NOMO-1 (cell line): ENCODE measurements at regions not wholly inside any gene's neighbourhood (a gene's known extent, or its start where the extent isn't known, plus 50 kb on each side); places are given as distances from the start of the nearest gene placed in this dataset.

Source experiments
- DNase-seq, 2 experiments: peaks; one replicate each; lab custom pipeline; 2025; ENCODE audit not compliant: unreplicated experiment in 2 of 2; lab: John Stamatoyannopoulos, UW

DNA sequence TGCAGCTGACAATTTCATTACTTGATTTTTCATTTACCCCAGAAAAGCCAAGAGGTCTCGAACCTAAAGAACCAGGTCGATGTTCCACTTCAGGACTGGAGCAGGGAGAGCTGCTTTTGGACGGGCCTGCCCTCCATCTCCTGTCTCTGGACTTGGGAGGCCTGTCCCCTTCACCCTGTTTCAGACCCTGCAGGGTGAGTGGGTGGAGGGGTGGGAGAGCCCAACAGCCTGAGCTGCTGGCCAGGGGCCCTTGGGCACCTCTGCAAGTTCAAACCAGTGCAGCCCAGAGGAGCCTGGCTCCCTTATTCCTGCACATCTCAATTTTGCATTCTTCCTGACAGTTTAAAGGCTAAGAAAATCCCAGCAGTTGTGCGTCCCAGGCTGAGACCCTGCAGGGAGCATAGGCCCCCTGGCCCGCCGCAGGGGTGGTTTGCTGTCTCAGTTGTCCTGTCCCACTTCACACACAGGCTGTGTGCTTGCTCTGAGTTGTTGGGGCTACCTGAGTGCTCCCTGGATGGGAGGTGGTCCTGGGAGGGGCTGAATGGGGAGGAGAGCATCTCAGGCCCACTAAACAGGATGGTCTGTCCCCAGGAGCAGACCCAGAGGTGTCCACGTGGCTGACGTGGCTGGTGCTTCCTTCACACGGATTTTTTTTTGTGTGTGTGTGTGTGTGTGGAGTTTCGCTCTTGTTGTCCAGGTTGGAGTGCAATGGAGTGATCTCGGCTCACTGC is 443.7 kb downstream of the PTPRU start:
- no peak for DNase-seq

- DNase-seq = no peak
These were observed 443.0 kb downstream of the PTPRU start for GRCh38 chr1:29679316-29679715.

GRCh38 chr1:29677028-29678024 is 441.0 kb downstream of the PTPRU start:
- no peak for DNase-seq

DNA sequence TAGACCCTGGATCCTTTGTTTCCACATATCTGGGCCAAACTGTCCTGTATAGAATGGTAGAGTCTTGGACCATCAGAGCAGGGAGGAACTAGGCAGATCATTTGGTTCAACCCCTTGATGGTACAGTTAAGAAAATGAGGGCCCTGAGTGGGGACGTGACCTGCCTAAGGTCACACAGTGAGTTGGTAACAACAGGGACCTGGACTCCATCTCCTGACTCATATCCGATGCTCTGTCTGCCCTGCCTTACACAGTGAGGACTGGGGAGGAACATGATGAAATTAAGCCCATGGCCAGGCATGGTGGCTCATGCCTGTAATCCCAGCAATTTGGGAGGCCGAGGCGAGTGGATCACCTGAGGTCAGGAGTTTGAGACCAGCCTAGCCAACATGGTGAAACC is 440.2 kb downstream of the PTPRU start:
- DNase-seq = no peak

- no peak for DNase-seq
These were observed 439.4 kb downstream of the PTPRU start for GRCh38 chr1:29675481-29676263.

GRCh38 chr1:29674627-29675326 is 438.5 kb downstream of the PTPRU start:
- no peak for DNase-seq

DNA sequence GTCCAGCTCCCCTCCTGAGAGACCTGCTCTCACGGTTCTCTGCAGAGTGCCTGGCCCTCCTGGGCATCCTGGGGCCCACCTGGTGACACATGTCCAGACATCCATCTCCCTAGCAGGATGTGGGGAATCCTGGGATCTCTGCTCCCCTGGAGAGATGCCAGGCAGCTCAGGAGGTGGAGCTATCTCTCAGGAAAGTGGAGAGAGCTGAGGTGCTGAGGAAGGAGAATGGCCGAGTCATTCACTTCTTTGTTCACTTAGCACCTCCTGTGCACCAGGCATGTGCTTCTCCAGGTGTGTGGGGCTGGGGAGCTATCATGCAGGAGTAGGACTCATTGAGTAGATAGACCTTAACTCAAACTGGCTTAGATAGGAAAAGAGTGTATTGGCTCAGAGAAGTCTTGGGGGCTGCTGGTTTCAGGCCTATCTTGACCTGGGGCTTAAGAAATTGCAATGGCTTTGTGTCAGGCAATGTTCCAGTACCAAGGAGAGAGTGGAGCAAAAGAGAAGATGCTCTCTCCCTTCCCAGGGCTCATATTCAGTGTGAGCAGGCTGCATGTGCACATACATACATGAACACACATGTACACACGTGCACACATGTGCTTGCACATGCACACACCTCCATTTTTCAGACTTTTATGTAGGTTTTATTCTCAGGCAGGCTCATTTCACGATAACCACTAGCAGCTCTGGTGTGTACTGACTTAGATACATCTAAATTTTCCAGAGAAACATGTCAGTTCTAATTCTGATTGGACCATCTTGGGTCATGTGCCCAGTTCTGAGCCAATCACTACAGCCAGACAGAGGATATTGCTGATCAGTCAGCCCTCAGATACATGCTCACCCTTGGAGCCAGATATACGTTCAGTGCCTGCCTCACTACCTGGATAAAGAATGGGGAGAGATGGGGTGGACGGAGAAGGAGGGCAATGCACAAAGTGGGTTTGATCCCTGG is 437.6 kb downstream of the PTPRU start:
- DNase-seq = no peak

GRCh38 chr1:29673228-29673500 is 436.8 kb downstream of the PTPRU start:
- no peak for DNase-seq

DNA sequence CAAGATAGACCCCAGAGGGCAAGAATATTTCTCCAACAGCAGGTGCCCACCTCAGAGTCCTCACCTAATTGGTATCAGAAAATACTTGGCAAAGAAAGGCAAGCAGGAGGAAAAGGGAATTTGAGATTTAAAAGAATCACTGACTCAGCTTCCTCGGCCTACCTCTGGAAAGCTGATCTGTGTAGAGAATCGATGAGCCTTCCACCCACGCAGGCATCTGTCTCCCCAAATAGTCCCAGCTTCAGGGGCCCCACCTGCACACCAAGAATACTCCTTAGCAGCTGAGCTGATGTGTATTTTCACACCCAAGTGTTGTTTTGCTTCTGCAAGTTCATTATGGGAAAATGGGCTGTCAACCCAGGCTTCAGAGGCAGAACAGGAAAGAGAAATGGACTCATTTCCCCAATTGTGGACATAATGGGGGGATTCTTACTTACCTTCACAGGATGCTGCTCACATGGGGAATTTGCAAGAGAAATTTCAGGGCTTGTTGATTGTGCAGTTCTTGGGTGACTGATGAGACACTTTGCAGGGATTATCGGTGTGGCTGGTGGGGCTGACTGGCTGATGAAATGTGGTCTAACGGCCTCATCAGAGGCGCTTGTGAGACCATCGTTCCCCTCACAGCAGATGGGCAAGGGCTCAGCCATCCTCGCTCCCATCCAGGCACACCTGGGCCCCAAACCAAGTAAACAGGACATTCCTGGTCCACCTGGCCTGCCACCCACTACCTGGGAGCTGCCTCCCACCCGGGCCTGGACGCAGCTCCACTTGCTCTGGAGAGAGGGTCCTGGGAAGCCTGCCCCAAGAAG is 436.3 kb downstream of the PTPRU start:
- DNase-seq = no peak

DNA sequence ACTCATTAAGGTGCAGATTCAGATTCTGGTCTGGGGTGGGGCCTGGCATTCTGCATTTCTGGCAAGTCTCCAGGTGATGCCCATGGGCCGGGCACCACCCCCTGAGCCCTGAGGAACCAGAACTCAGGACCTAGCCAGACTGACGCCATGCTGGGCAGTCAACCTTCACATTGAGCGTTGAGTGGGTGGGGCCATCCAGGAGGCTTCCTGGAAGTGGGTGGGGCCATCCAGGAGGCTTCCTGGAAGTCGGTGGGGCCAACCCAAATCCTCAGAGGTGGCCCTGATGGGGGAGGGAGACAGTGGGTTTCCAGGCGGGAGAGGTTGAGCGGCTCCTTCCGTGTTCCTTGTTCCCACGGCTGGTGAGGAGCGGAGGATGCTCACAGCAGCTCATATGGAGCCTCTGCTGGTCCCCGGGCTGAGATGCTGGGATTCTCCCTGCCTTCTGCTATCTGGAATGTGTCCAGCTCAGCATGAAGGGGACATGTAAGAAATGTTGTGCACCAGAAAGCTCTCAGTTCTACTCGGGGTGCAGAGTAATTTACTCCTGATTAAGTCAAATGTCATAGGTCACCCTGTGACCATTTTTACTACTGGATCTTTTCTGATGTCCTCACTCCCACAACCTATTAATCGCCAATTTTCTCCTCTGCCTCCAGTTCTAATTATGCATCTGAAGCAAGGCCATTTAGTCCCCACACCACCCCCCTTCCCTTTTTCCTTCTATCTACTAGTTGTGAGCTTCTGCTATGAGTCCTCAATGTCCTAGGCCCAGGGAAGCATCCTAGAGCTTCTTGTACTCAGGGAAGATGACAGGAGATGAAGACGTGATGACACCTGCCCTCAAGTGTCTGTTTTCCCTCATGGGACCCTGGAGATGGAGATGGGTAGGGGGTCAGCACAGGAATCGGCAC is 435.4 kb downstream of the PTPRU start:
- no peak for DNase-seq

DNA sequence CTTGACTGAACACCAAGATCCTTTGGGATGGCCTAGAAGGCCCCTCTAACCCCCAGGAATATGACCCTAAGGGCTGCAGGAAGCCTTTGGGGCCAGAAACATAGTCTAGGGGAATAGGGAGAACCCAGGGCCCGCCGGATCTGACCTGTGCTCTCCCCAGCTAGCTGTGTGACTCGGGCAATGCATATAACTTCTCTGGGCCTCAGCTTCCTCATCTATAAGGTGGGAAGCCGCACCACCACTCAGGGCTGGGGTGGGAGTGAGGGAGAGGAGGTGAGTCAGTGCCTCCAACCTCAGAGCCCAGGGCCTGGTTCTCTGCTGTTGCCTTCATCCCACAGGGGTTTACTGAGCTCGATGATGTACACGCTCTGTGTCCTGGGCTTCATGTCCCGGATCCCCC is 434.4 kb downstream of the PTPRU start:
- no peak for DNase-seq

DNA sequence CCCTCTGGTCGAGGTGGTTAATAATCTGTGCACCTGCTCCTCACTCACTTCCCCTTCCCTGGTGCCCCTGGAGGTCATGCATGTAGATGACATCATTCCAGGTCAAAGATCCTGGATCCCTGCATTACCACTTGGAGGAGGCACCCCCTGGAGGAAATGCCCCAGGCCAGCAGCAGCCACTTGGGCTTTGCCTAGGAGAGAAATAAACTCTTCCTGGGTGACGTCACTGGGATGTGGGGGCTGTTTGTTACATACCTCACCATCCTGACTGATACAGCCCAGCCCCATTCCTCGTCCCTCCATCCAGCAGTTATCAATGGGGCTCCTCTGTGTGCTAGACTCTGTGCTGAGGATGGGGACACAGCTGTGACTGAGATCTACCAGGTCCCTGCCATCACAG is 433.6 kb downstream of the PTPRU start:
- no peak for DNase-seq

- no peak for DNase-seq
These were observed 433.0 kb downstream of the PTPRU start for GRCh38 chr1:29669158-29669871.

GRCh38 chr1:29668551-29669157 is 432.3 kb downstream of the PTPRU start:
- no peak for DNase-seq

GRCh38 chr1:29667951-29668350 is 431.6 kb downstream of the PTPRU start:
- DNase-seq = no peak

GRCh38 chr1:29664711-29665110 is 428.4 kb downstream of the PTPRU start:
- no peak for DNase-seq

DNA sequence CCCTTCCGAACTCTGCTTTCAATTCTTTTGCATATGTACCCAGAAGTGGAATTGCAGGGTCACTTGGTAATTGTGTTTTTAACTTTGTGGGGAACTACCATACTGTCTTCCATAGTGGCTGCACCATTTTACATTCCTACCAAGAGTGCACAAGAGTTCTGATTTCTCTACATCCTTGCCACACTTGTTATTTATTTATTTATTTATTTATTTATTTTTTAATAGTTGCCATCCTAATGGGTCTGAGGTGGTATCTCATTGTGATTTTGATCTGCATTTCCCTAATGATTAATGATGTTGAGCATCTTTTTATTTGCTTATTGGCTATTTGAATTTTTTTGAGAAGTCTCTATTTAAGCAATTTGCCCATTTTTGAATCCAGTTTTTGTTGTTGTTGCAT is 422.4 kb downstream of the PTPRU start:
- DNase-seq = no peak
